ENCODE measurements at regions not wholly inside any gene's neighbourhood (a gene's known extent, or its start where the extent isn't known, plus 50 kb on each side); places are given as distances from the start of the nearest gene placed in this dataset.

- Mint-ChIP-seq H3K27ac (no peak overlapping the region), H3K9me3 (peaks cover 3 to 8% of the 10 kb centered on the region in 2 donors), H3K36me3 (peaks cover 0 to 9% of the 10 kb centered on the region in 2 donors)
- ATAC-seq, result no peak
- DNase-seq (ENCODE audit: low spot score in 2 of 2), result no peak
Observed at GRCh38 chr2:129345540-129345939, 633.9 kb upstream of the RAB6C start.

DNA sequence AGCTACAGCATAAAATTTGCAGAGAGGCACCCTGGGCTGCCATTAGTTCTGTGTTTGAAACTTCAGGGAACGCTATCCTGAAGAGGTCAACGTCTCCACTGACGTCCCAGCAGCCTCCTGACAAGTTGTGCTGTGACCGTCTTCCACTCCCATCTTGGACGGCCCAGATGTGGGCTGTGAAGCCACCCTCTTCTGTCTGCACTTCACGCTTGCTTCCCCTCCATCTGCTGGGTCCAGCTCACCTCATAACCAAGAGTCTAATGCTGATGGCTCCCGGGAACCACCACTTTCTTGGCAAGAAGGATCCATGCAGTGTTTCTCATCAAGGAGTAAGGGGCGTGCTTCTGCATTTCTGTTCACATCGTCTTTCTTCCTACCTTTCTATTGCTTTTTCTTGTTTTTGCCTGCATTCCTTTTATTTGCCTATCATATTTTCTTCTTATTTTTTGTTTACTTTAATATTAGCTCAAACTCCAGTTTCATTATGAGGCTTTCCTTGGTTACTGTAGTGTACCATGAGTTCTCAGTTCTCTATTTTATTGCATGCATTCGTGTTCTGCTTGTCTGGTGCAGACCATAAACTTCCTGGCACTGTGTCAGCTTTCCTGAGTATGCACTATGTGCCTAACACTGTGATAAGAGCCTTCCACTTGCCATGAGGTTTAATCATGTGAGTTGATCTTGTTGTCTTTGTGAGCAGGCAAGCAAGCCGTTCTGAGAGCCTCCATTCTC is 631.8 kb upstream of the RAB6C start:
- Mint-ChIP-seq H3K9me3 (no peaks in the 10 kb centered on the region), H3K36me3 (no peaks in the 10 kb centered on the region)
- no peak for ATAC-seq

GRCh38 chr2:129354631-129355030 is 624.8 kb upstream of the RAB6C start:
- ATAC-seq, result no peak
- no peak for DNase-seq (ENCODE audit: low spot score in 2 of 2)
- peaks cover 0 to 4% of the 10 kb centered on the region in 2 donors for H3K9me3 Mint-ChIP-seq
- no peak overlapping the region for H3K27ac Mint-ChIP-seq
- no peaks in the 10 kb centered on the region for H3K36me3 Mint-ChIP-seq

More for the DNA sequence above, 631.8 kb upstream of the RAB6C start:
- DNase-seq (ENCODE audit: low spot score in 2 of 2), result no peak
- H3K27ac Mint-ChIP-seq, result no peak overlapping the region

DNA sequence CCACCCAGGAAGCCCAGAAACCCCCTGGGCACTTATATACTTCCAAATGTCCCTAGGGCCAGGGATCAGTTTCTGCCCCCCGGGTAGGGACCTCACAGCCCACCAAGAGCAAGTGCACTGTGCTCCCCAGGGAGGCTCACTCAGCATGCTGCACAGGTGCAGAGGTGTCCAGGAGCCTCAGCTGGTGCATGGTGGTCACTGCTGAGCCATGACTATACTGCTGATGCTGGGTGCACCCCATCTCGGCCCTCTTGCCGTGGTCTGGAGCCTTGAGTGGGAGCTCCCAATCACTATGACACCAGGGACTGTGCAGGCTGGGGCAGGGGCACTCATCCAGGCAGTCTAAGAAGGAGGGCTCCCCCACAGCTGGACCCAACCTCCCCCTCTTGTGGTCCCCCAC is 617.8 kb upstream of the RAB6C start:
- ATAC-seq, result no peak
- H3K27ac Mint-ChIP-seq, result no peak overlapping the region
- H3K36me3 Mint-ChIP-seq, result no peaks in the 10 kb centered on the region
- no peak for DNase-seq (ENCODE audit: low spot score in 2 of 2)
- H3K9me3 Mint-ChIP-seq, result no peaks in the 10 kb centered on the region

DNA sequence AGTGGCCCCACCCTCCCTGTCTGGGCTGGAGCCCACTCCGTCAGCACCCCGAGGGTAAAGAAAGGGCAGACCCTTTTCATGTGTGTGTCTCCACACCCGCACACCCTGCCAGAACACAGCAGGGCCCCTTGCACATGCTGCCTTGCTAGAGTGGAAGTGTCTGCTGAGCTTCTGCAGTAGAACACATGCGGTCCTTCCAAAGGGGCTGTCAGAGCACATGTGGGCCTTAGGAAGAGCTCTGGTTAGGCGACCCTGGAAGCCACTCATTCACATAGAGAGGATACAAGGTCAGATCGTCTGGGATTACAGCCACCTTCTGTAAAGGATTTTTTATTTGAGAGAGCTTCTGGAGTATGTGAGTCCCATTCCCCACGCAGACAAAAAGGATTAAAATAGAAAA is 613.2 kb upstream of the RAB6C start:
- no peak for DNase-seq (ENCODE audit: low spot score in 2 of 2)
- ATAC-seq, result no peak

GRCh38 chr2:129367107-129367506 is 612.4 kb upstream of the RAB6C start:
- H3K9me3 Mint-ChIP-seq, result peaks cover 0 to 4% of the 10 kb centered on the region in 2 donors
- DNase-seq (ENCODE audit: low spot score in 2 of 2) (no peak), ATAC-seq (no peak)
- no peaks in the 10 kb centered on the region for H3K36me3 Mint-ChIP-seq
- no peak overlapping the region for H3K27ac Mint-ChIP-seq

More for the DNA sequence above, 613.2 kb upstream of the RAB6C start:
- H3K9me3 Mint-ChIP-seq, result peaks cover 0 to 4% of the 10 kb centered on the region in 2 donors
- H3K36me3 Mint-ChIP-seq, result no peaks in the 10 kb centered on the region
- H3K27ac Mint-ChIP-seq, result no peak overlapping the region

DNA sequence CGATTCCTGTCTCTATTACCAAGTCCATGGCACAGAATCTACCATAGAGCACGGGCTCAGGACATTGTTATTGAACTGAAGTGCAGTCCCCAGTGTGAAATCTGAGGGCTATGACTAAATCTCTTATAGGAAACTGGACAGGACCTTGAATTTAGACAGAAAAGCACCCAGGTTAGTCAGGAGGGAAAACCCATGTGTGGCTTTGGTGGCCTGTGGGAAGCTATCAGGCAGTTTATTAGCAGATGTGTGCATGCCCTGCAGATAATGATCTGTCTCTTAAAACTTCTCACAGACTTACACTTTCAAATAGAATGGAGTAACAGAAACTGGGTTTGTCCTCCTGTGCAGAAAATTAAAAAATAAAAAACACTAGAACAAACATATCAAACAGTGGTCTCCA is 610.0 kb upstream of the RAB6C start:
- Mint-ChIP-seq H3K9me3 (peaks cover 0 to 4% of the 10 kb centered on the region in 2 donors), H3K36me3 (no peaks in the 10 kb centered on the region), H3K27ac (no peak overlapping the region)
- no peak for DNase-seq (ENCODE audit: low spot score in 2 of 2)
- no peak for ATAC-seq

DNA sequence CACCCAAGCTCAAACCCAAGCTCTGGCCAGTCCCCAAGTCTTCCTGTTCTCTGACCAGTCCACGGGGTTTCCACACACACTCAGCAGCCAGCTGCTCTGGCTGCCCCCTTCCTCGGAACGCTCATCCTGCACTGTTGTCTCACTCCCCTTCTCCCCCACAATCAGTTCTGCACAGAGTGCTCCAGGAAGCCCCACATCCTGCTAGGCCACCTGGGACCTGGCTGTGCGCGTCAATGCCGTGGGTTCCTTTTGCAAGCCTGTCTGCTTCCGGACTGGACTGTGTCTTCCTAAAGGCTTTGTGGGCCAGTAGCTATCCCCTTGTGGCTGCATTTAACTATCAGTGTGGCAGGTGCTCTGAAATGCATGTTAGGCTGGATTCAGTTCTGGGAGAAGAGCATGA is 605.0 kb upstream of the RAB6C start:
- peak overlapping the region in 1 of 2 donors; percentile 55 for H3K27ac Mint-ChIP-seq
- DNase-seq (ENCODE audit: low spot score in 2 of 2), result no peak
- H3K9me3 Mint-ChIP-seq, result no peaks in the 10 kb centered on the region
- no peak for ATAC-seq
- no peaks in the 10 kb centered on the region for H3K36me3 Mint-ChIP-seq

GRCh38 chr2:129375632-129376425 is 603.6 kb upstream of the RAB6C start:
- DNase-seq (ENCODE audit: low spot score in 2 of 2) (no peak), ATAC-seq (no peak)
- Mint-ChIP-seq H3K9me3 (peaks cover 0 to 4% of the 10 kb centered on the region in 2 donors), H3K27ac (no peak overlapping the region), H3K36me3 (no peaks in the 10 kb centered on the region)

DNA sequence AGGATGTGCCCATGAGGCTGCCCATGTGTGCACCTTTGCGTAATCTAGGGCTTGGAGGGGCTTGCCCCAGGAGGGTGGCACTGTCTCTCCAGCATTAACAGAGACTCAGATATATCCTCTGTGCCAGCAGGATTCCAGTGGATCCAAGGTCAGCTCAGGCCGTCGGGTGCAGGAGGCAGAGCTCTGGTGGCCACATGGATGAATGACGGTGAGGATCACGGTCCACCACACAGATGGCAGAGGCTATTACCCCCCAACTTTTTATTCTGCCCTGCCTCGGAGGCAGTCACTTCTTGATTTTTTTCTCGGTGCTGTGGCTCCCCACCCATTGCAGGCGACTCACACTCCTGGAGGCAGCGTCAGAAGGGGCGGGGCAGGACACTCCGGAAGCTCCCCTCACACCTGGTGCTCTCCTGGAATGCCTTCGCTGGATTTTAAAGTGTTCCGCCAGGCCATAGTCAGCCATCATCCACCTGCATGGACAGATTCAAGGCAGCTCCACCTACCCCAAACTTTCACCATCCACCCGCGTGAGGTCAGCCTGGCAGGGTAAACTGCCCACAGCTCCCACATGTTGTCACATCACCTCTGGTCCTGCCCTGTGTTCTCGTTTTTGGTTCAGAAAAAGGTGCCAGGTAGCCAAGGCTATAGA is 602.9 kb upstream of the RAB6C start:
- H3K27ac Mint-ChIP-seq, result no peak overlapping the region
- H3K9me3 Mint-ChIP-seq, result peaks cover 0 to 8% of the 10 kb centered on the region in 2 donors
- no peak for ATAC-seq

DNA sequence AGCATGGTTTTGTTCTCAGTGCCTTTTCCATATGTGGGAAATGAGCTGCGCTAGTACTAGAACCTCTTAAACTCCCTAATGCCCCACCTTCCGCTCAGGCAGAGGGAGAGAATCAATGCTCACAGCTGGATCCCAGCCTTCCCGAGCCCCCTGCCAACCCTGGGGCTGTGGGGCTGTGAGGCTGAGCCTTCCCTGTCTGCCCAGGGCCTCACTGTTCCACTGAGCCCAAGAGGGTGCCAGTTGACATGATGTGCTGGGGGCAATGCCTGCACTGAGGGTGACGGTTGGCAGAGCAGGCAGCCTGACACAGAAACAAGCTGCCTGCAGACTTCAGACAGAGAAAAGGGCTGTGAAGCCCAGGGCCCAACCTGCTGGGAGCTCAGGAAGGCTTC is 602.4 kb upstream of the RAB6C start:
- no peak for DNase-seq (ENCODE audit: low spot score in 2 of 2)
- no peak for ATAC-seq
- Mint-ChIP-seq H3K9me3 (peaks cover 2 to 12% of the 10 kb centered on the region in 2 donors), H3K27ac (no peak overlapping the region), H3K36me3 (no peaks in the 10 kb centered on the region)

More for the DNA sequence above, 602.9 kb upstream of the RAB6C start:
- no peaks in the 10 kb centered on the region for H3K36me3 Mint-ChIP-seq
- no peak for DNase-seq (ENCODE audit: low spot score in 2 of 2)

- H3K9me3 Mint-ChIP-seq, result peaks cover 3 to 23% of the 10 kb centered on the region in 2 donors
- no peaks in the 10 kb centered on the region for H3K36me3 Mint-ChIP-seq
- H3K27ac Mint-ChIP-seq, result no peak overlapping the region
- no peak for ATAC-seq
- DNase-seq (ENCODE audit: low spot score in 2 of 2), result no peak
Observed at GRCh38 chr2:129378186-129378585, 601.3 kb upstream of the RAB6C start.

DNA sequence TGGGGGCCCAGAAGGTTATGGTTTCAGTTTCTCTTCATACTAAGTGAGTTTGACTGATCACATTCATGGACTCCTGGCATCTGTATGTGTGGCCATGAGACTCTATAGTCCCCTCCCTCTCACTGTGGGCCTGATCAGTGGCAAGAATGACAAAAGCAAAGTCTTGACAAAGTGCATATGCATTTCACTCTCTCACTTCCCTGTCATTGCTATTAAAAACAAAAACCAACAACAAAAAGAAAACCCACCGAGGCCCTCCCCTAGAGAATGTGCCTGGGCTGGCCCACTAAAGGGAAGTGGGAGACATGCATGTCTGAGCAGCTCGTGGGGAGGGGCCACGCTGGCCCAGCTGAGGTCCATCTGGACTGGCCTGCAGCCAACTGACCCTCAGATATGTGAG is 600.1 kb upstream of the RAB6C start:
- DNase-seq (ENCODE audit: low spot score in 2 of 2) (no peak), ATAC-seq (no peak)
- Mint-ChIP-seq H3K27ac (no peak overlapping the region), H3K36me3 (no peaks in the 10 kb centered on the region), H3K9me3 (peaks cover 3 to 25% of the 10 kb centered on the region in 2 donors)

GRCh38 chr2:129381789-129382188 is 597.7 kb upstream of the RAB6C start:
- Mint-ChIP-seq H3K9me3 (peaks cover 3 to 25% of the 10 kb centered on the region in 2 donors), H3K36me3 (no peaks in the 10 kb centered on the region), H3K27ac (no peak overlapping the region)
- DNase-seq (ENCODE audit: low spot score in 2 of 2) (no peak), ATAC-seq (no peak)

DNA sequence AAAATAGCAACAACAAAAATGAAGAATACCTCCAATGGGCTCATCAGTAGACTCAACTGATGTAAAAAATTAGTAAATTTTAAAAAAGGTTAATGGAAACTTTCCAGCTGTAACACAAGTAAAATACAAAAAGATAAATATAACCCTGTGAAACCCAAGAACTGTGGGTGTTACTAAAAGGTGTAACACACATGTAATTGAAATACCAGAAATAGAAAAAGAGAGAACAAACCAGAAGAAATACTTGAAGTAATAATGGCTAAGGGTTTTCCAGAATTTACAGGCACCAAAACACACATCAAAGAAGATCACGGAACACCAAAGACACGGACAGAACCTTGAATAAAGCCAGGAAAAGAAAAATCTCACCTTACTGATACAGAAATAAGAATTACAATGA is 590.6 kb upstream of the RAB6C start:
- Mint-ChIP-seq H3K9me3 (peaks cover 0 to 4% of the 10 kb centered on the region in 2 donors), H3K27ac (no peak overlapping the region), H3K36me3 (no peaks in the 10 kb centered on the region)
- ATAC-seq (no peak), DNase-seq (ENCODE audit: low spot score in 2 of 2) (no peak)

DNA sequence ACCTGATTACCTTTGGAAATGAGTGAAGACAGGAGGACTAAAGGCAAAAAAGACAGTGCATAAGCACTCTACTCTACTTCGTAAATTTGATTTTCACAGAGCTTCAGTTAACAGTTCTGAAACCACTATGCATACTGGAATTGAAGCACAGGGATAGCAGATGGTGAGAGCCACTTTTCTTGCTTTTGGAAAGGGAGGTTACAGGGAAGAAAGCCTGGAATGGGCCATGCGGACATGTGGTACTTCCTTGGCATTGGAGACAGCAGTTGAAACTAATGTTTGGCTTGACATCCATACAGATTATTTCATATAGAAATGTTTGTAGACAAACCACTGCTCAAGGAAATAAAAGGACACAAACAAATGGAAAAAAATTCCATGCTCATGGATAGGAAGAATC is 585.6 kb upstream of the RAB6C start:
- ATAC-seq, result no peak
- Mint-ChIP-seq H3K9me3 (peaks cover 0 to 5% of the 10 kb centered on the region in 2 donors), H3K36me3 (no peaks in the 10 kb centered on the region), H3K27ac (no peak overlapping the region)
- no peak for DNase-seq (ENCODE audit: low spot score in 2 of 2)

DNA sequence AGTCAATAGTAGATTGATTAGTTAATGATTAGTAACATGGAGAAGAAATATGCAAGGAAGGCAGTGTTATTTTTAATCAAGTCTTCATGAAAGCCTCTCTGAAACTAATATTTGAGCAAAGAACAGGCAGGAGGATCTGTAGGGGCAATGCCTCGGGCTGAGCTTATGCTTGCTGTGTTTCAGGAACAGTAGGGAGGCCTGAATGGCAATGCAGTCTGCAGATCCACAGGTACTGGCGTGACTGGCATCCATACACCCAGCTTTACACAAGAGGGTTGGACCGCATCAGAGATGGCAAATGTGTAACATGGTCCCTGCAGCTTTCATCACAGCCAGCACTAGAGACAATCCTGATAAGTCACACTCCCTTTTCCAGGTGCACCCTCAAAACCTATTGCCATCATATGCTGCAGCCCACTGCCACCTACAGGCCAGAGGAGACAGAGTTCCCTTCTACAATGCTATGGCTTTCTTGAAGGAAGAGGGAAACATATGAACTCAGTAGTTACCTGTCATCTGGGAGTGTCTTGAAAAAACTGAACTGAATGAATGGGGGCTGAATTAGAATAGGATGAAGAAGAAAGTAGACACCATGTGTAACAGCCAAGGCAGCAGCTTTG is 582.4 kb upstream of the RAB6C start:
- no peaks in the 10 kb centered on the region for H3K36me3 Mint-ChIP-seq
- no peak for DNase-seq (ENCODE audit: low spot score in 2 of 2)
- no peak overlapping the region for H3K27ac Mint-ChIP-seq
- ATAC-seq, result no peak
- H3K9me3 Mint-ChIP-seq, result peaks cover 0 to 5% of the 10 kb centered on the region in 2 donors

Data from activated naive CD4-positive, alpha-beta T cell treated with anti-CD3 and anti-CD28 coated beads, Interleukin-2, amount 50 U/mL, for 72 hours (primary cell).